HG02885 (cell line): ENCODE measurements at regions not wholly inside any gene's neighbourhood (a gene's known extent, or its start where the extent isn't known, plus 50 kb on each side); places are given as distances from the start of the nearest gene placed in this dataset.

ENCODE experiments used
- ATAC-seq: cut with Tn5 transposase; IDR thresholded peaks from one replicate; pipeline ENCODE4 v1.9.1; 2021; ENCODE audit warnings: mild to moderate bottlenecking; ENCODE audit not compliant: unreplicated experiment, poor library complexity

DNA sequence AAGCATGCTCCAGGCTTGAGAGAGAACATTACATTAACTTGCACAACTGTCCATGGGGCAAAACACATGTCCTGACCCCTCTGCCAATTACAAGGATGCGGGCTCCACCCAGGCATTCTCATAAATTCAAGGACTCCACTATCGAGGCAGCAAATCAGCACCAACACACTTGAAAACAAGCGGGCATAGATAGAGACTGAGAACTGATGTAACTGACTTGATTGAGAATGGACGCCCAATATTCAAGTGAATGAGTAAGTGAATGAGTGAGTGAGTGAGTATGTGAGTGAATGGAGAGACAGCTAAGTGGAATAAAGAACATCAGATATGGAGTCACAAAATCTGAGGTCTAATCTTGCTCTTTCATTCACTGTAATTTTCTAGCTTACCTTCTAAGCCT, 75.0 kb upstream of the VSTM2B start:
- no peak for ATAC-seq

- no peak for ATAC-seq
Observed at GRCh38 chr19:29454109-29454508, 71.7 kb upstream of the VSTM2B start.

DNA sequence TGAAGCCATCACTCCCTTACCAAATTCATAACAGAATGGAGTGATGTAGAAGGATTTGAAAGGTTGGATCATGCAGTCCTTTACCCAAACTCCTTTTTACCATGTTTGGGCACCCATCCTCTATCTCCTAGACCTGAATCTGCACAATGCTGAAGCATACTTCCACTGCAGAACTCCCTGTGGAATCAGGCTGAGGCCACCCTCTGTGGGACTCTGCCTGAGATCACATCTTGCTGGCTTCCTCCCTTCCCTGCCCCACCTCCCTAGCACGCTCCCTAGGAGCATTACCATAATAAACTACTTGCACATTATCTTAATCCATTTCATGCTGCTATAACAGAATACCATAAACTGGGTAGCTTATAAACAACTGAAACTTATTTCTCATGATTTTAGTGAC, 68.4 kb upstream of the VSTM2B start:
- no peak for ATAC-seq

DNA sequence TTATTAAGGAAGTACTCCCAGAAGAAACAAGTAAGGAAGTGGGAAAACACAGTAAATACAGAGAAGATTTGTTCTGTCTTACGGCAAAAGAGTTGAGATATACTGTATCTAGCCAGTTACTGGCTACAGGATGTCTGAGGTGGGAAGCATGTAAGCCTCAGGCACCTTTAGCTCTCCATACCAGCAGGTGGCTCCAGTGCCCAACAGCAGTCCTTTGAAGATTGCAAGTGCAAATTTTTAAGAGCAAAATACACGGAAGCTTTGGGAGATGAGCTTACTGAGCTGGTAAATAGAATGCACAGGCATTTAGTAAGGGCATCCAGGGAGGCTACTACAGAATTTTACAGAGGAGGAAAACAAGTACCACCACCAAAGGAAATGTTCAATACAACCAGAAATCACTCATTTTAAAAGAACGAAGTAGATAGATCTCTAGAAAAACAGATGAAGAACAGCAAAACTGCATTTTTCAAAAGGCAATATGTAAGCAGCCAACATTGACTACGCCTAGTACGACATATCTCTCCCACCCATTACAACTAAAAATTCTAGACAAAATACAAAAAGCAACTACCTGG, 57.9 kb upstream of the VSTM2B start:
- ATAC-seq, result no peak

- ATAC-seq, result no peak
Observed at GRCh38 chr19:29475469-29475868, 50.3 kb upstream of the VSTM2B start.
